ENCODE measurements at regions not wholly inside any gene's neighbourhood (a gene's known extent, or its start where the extent isn't known, plus 50 kb on each side); places are given as distances from the start of the nearest gene placed in this dataset.

DNA sequence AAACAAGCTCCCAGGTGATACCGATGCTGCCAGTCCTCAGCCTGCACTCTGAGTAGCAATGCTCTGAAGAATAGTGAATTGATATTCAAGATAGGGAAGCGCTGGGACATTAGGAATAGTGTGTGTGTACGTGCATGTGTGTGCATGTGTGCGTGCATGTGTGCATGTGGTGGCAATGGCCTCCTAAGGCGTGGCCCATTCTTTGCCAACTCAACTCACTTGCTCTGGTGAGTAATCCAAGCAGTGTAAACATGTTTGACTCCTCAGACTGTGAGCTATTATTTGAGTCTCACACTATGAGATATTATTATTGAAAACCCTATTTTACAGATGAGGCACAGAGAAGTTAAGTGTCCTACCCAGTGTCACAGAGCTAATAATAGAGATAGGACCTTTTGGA lies 186.6 kb downstream of the RAB11FIP2 start:
- TF ChIP-seq, protein P1, sequence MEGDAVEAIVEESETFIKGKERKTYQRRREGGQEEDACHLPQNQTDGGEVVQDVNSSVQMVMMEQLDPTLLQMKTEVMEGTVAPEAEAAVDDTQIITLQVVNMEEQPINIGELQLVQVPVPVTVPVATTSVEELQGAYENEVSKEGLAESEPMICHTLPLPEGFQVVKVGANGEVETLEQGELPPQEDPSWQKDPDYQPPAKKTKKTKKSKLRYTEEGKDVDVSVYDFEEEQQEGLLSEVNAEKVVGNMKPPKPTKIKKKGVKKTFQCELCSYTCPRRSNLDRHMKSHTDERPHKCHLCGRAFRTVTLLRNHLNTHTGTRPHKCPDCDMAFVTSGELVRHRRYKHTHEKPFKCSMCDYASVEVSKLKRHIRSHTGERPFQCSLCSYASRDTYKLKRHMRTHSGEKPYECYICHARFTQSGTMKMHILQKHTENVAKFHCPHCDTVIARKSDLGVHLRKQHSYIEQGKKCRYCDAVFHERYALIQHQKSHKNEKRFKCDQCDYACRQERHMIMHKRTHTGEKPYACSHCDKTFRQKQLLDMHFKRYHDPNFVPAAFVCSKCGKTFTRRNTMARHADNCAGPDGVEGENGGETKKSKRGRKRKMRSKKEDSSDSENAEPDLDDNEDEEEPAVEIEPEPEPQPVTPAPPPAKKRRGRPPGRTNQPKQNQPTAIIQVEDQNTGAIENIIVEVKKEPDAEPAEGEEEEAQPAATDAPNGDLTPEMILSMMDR (IDR thresholded peaks at IDR 0.05; ENCODE audit: control insufficient read depth, extremely low read depth, insufficient read depth): no peak
- no peak for DNase-seq (ENCODE audit: low read depth)
- H3K4me3 ChIP-seq (ENCODE audit: low read depth, low read length): no peak overlapping the region

DNA sequence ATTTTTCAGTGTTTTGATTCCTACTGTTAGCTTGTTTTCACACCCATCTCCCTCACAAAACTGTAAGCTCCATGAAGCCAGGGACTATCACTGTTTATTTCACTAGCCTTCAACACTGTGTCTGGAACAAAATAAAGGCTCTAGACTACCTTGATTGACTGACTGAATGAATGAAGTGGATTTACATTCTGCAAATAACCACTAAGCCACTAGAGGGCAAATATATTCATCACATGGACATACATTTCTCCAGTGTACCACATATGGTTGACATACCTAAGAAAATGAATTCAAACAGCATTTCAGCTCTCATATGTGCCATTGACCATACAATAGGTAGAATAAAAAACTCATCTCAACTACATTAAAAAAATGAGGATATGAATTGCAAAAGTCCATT lies 185.9 kb downstream of the RAB11FIP2 start:
- DNase-seq (ENCODE audit: low read depth): peak; percentile 7
- TF ChIP-seq, protein P1 (IDR thresholded peaks at IDR 0.05; ENCODE audit: control insufficient read depth, extremely low read depth, insufficient read depth): peak; percentile 49
- no peak overlapping the region for H3K4me3 ChIP-seq (ENCODE audit: low read depth, low read length)

DNA sequence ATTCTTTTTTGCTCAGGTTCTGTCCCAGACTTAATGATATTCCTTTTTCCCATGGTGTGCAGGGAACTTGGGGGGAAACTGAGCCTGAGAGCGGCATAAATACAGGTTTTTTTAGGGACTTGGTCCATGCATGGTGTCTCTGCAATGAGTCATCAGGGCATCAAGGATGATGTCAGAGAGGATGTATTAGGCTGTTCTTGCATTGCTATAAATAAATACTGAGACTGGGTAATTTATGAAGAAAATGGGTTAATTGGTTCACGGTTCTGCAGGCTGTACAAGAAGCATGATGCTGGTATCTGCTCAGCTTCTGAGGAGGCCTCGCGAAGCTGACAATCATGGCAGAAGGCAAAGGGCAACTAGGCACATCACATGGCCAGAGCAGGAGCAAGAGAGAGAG lies 185.4 kb downstream of the RAB11FIP2 start:
- TF ChIP-seq, protein P1 (IDR thresholded peaks at IDR 0.05; ENCODE audit: control insufficient read depth, extremely low read depth, insufficient read depth): no peak
- no peak for DNase-seq (ENCODE audit: low read depth)

DNA sequence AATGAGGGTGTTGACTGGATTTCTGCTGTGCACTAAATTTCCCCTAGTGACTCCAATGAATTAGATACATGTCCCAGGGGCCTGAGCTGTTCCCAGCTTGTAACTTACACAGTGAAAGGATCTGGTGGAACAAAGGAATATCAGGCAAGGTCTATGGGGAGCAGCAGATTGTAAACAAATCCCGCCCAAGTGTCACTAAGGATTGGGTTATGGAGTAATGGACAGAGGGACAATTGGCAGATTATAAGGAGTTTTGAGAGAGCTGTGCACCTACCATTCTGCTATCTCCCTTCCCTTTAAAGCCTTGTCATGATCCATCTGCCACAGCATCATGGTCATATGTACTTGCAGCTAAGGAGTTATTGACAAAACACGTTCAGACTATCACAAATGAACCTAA lies 183.0 kb downstream of the RAB11FIP2 start:
- no peak overlapping the region for H3K4me3 ChIP-seq (ENCODE audit: low read depth, low read length)
- TF ChIP-seq, protein P1 (IDR thresholded peaks at IDR 0.05; ENCODE audit: control insufficient read depth, extremely low read depth, insufficient read depth): no peak
- no peak for DNase-seq (ENCODE audit: low read depth)

More for the DNA sequence above, 185.4 kb downstream of the RAB11FIP2 start:
- H3K4me3 ChIP-seq (ENCODE audit: low read depth, low read length): no peak overlapping the region

DNA sequence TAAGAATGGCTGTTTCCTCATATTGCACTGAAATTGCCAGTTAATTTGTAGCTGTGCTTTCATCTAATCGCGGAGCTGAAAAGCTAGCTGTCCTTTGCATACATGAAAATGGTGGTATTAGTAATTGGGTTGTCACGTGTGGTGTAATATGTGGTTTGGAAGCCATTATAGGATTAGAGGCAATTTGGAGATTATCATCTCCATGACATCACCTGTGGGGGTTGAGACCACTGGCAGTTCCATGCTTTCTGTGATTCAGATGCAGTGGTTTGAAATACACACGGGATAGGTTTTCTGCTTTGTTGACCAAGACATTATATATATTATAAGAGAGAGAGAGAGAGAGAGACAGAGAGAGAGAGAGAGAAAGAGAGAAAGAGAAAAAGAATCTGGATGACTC lies 180.8 kb downstream of the RAB11FIP2 start:
- DNase-seq (ENCODE audit: low read depth): no peak
- H3K4me3 ChIP-seq (ENCODE audit: low read depth, low read length): no peak overlapping the region
- TF ChIP-seq, protein P1 (IDR thresholded peaks at IDR 0.05; ENCODE audit: control insufficient read depth, extremely low read depth, insufficient read depth): no peak

DNA sequence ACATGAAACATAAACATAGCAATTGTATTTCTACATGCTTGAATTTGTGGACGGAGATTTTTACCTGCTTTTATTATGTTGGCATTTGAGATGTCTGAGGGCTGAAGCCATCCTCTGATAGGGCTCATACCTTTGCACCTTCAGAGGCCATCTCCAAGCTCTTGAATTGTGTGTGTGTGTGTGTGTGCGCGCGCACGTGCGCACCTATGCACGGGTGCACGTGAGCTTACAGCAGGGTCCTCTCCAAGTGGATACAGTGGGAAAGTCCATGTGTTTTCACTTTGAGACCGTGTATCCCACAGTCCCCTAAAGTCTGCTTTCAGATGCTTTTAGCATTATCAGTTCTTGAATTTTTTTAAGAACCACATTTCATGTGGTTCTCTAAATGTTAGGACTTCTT lies 178.6 kb downstream of the RAB11FIP2 start:
- DNase-seq (ENCODE audit: low read depth): no peak
- H3K4me3 ChIP-seq (ENCODE audit: low read depth, low read length): no peak overlapping the region
- TF ChIP-seq, protein P1 (IDR thresholded peaks at IDR 0.05; ENCODE audit: control insufficient read depth, extremely low read depth, insufficient read depth): no peak

DNA sequence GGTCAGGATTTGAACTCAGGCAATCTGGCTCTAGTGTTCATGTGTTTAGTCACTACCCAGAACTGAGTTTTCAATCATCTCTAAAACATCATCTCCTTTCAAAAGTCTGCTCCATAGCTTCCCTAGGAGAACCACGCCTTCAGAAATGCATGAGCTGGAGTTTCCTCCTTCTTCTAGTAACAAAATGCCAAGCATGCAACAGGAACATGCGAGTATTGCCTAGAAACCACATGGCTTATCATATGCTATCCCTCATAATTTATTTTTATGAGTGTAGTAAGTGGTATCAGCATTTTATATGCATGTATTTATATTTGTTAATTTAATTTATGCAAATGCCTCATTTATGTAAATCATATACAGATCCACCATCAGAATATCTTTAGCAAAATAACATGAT lies 170.9 kb downstream of the RAB11FIP2 start:
- TF ChIP-seq, protein P1 (IDR thresholded peaks at IDR 0.05; ENCODE audit: control insufficient read depth, extremely low read depth, insufficient read depth): no peak
- DNase-seq (ENCODE audit: low read depth): no peak
- H3K4me3 ChIP-seq (ENCODE audit: low read depth, low read length): no peak overlapping the region
